WTC11 (cell line): ENCODE measurements at regions not wholly inside any gene's neighbourhood (a gene's known extent, or its start where the extent isn't known, plus 50 kb on each side); places are given as distances from the start of the nearest gene placed in this dataset.

Source experiments
- ATAC-seq: fragments of 200-7000 bp; cut with Tn5 transposase; 2 replicates; pipeline ENCODE4 v1.10.0; 2021; ENCODE audit warnings: mild to moderate bottlenecking, moderate library complexity
- CTCF ChIA-PET: fragments of 300-600 bp; sonication (Branson Sonifier 250); formaldehyde crosslinking; loops from one replicate; lab custom pipeline; 2021; ENCODE audit warnings: antibody characterized with exemption; lab: Charles Lee
- POLR2A ChIA-PET: fragments of 350-600 bp; sonication (Branson Sonifier 250); formaldehyde crosslinking; loops from one replicate; lab custom pipeline; 2021; ENCODE audit warnings: antibody characterized with exemption; lab: Charles Lee
- DNase-seq: peaks from one replicate; pipeline ENCODE4 v3.0.0; 2021; ENCODE audit warnings: low spot score
- H3K27ac Mint-ChIP-seq: 2 replicates; pipeline ENCODE4 v1.8.0; 2021; ENCODE audit warnings: mixed read lengths
- H3K27me3 Mint-ChIP-seq: 2 replicates; pipeline ENCODE4 v1.8.0; 2021; ENCODE audit warnings: low read depth, mild to moderate bottlenecking, moderate library complexity, mixed read lengths
- H3K36me3 Mint-ChIP-seq: 2 replicates; pipeline ENCODE4 v1.8.0; 2021; ENCODE audit warnings: mixed read lengths
- H3K4me1 Mint-ChIP-seq: 2 replicates; pipeline ENCODE4 v1.8.0; 2022; ENCODE audit warnings: mixed read lengths
- H3K4me3 Mint-ChIP-seq: 2 replicates; pipeline ENCODE4 v1.8.0; 2021; ENCODE audit warnings: mild to moderate bottlenecking, moderate library complexity, mixed read lengths
- H3K9me3 Mint-ChIP-seq: 2 replicates; pipeline ENCODE4 v1.8.0; 2021; ENCODE audit warnings: mixed read lengths
- AFF4 ChIP-seq: sonication (generic); formaldehyde crosslinking; IDR thresholded peaks from 2 replicates; pipeline ENCODE4 v1.8.1; 2023; ENCODE audit warnings: mild to moderate bottlenecking, missing genetic modification reagents, borderline replicate concordance
- AR ChIP-seq: fragments of 250-450 bp; sonication (Bioruptor Pico); IDR thresholded peaks from 2 replicates; pipeline ENCODE4 v1.9.0; 2021; ENCODE audit warnings: mild to moderate bottlenecking
- ATF3 ChIP-seq: sonication (generic); formaldehyde crosslinking; conservative IDR thresholded peaks from 2 replicates; pipeline ENCODE4 v1.8.1; 2022; ENCODE audit warnings: mild to moderate bottlenecking, missing genetic modification reagents
- CREM ChIP-seq: sonication (generic); formaldehyde crosslinking; IDR thresholded peaks from 2 replicates; pipeline ENCODE4 v1.8.1; 2022; ENCODE audit warnings: mild to moderate bottlenecking, missing genetic modification reagents, moderate library complexity
- ERG ChIP-seq: fragments of 250-450 bp; sonication (Bioruptor Pico); IDR thresholded peaks from 2 replicates; pipeline ENCODE4 v1.8.0; 2021; ENCODE audit warnings: mild to moderate bottlenecking
- GABPB1 ChIP-seq: sonication (generic); formaldehyde crosslinking; IDR thresholded peaks from 2 replicates; pipeline ENCODE4 v1.8.1; 2023; ENCODE audit warnings: mild to moderate bottlenecking, missing genetic modification reagents
- IRF2 ChIP-seq: sonication (generic); formaldehyde crosslinking; IDR thresholded peaks from 2 replicates; pipeline ENCODE4 v1.8.0; 2022; ENCODE audit warnings: low read depth, missing genetic modification reagents, borderline replicate concordance
- MAX ChIP-seq: sonication (generic); formaldehyde crosslinking; IDR thresholded peaks from 2 replicates; pipeline ENCODE4 v1.8.0; 2022; ENCODE audit warnings: mild to moderate bottlenecking, missing genetic modification reagents
- MLX ChIP-seq: sonication (generic); formaldehyde crosslinking; IDR thresholded peaks from 2 replicates; pipeline ENCODE4 v1.8.1; 2023; ENCODE audit warnings: mild to moderate bottlenecking, missing genetic modification reagents, moderate library complexity
- NR2C2 ChIP-seq: sonication (generic); formaldehyde crosslinking; IDR thresholded peaks from 2 replicates; pipeline ENCODE4 v1.8.0; 2022; ENCODE audit warnings: mild to moderate bottlenecking, missing genetic modification reagents
- RORB ChIP-seq: fragments of 250-450 bp; sonication (Bioruptor Pico); IDR thresholded peaks from 2 replicates; pipeline ENCODE4 v1.9.0; 2021; ENCODE audit warnings: mild to moderate bottlenecking
- SMAD3 ChIP-seq: sonication (generic); formaldehyde crosslinking; IDR thresholded peaks from 2 replicates; pipeline ENCODE4 v1.8.0; 2022; ENCODE audit warnings: missing genetic modification reagents, mild to moderate bottlenecking, borderline replicate concordance
- STAT6 ChIP-seq: sonication (generic); formaldehyde crosslinking; conservative IDR thresholded peaks from 2 replicates; pipeline ENCODE4 v1.8.1; 2023; ENCODE audit warnings: mild to moderate bottlenecking, low read depth, missing genetic modification reagents, moderate library complexity
- TP53 ChIP-seq: sonication (generic); formaldehyde crosslinking; IDR thresholded peaks from 2 replicates; pipeline ENCODE4 v1.8.1; 2023; ENCODE audit warnings: mild to moderate bottlenecking, missing genetic modification reagents
- ZMAT4 ChIP-seq: fragments of 250-450 bp; sonication (Bioruptor Pico); IDR thresholded peaks from 2 replicates; pipeline ENCODE4 v1.9.0; 2021; ENCODE audit warnings: mild to moderate bottlenecking
- ZNF423 ChIP-seq: fragments of 250-450 bp; sonication (Bioruptor Pico); IDR thresholded peaks from 2 replicates; pipeline ENCODE4 v2.1.2; 2022; ENCODE audit warnings: mild to moderate bottlenecking, moderate library complexity
- ZSCAN18 ChIP-seq: fragments of 250-450 bp; sonication (Bioruptor Pico); IDR thresholded peaks from 2 replicates; pipeline ENCODE4 v2.1.2; 2022; ENCODE audit warnings: mild to moderate bottlenecking, moderate library complexity

- TF ChIP-seq AFF4 (CRISPR knock-in tag): no peak
These were observed 342.1 kb upstream of the CTSO start (continued) for GRCh38 chr4:156295676-156296195.

- ChIA-PET CTCF (interaction anchor here (0.9 to 1.2 kb wide), 3 partner anchors 116 to 182 kb away, joined by 3 to 5 read pairs (median 4); no protein-coding TSS in a partner anchor), POLR2A (no interaction called here)
- Mint-ChIP-seq H3K4me3 (no peak overlapping the region), H3K4me1 (peaks cover 27% of the 10 kb centered on the region), H3K27ac (0 out of 2 replicates have a peak overlapping the region, but pooled peaks have one; percentile 33), H3K9me3 (no peaks in the 10 kb centered on the region), H3K27me3 (no peaks in the 10 kb centered on the region), H3K36me3 (no peaks in the 10 kb centered on the region)
- TF ChIP-seq GABPB1: peak; percentile 69; the same call in 1 of the 2 replicates
- TF ChIP-seq SMAD3 (CRISPR knock-in tag): no peak
- DNase-seq (no peak), ATAC-seq (peak; percentile 90)
These were observed 340.9 kb upstream of the CTSO start for GRCh38 chr4:156294577-156294976.

- Mint-ChIP-seq H3K4me3 (no peak overlapping the region), H3K27me3 (0 out of 2 replicates have a peak, but pooled peaks cover 2% of the 10 kb centered on the region), H3K36me3 (peaks cover 3% of the 10 kb centered on the region), H3K9me3 (peaks cover 3% of the 10 kb centered on the region; the same call in 1 of the 2 replicates), H3K27ac (no peak overlapping the region), H3K4me1 (peaks cover 24% of the 10 kb centered on the region)
- CTCF ChIA-PET: interaction anchor here (0.9 to 1.2 kb wide), 3 partner anchors 115 to 181 kb away, joined by 3 to 5 read pairs (median 4); no protein-coding TSS in a partner anchor
- DNase-seq (no peak), ATAC-seq (no peak)
- POLR2A ChIA-PET: no interaction called here
- TF ChIP-seq MLX (no peak), ZSCAN18 (CRISPR knock-in tag) (no peak), ZNF423 (CRISPR knock-in tag) (no peak), IRF2 (no peak), AR (CRISPR knock-in tag) (no peak), TP53 (CRISPR knock-in tag) (no peak), ATF3 (CRISPR knock-in tag) (no peak), RORB (CRISPR knock-in tag) (no peak), ZMAT4 (CRISPR knock-in tag) (no peak), NR2C2 (CRISPR knock-in tag) (no peak), ERG (no peak), CREM (CRISPR knock-in tag) (no peak), STAT6 (CRISPR knock-in tag) (no peak), MAX (CRISPR knock-in tag) (no peak)
These were observed 340.1 kb upstream of the CTSO start for GRCh38 chr4:156293657-156294297.
